Liver (tissue), 8 donors: ENCODE measurements at regions not wholly inside any gene's neighbourhood (a gene's known extent, or its start where the extent isn't known, plus 50 kb on each side); places are given as distances from the start of the nearest gene placed in this dataset.
A peak's percentile ranks its signal among the peaks of the same experiment; 100 is the strongest.

Experiments used
- DNase-seq: peaks from one replicate; pipeline ENCODE4 v3.0.0-alpha.2; 2017; ENCODE audit warnings: low spot score
- H3K27ac ChIP-seq, 2 donors: one replicate each; pipeline ENCODE4 v1.7.0; 2013; ENCODE audit warnings: inconsistent platforms in 2 of 2, low read length in 2 of 2, control low read depth in 1 of 2, low read depth in 1 of 2, mild to moderate bottlenecking in 1 of 2
- H3K27me3 ChIP-seq, 4 donors: one replicate each; pipeline versions ENCODE4 v1.6.1 to v1.7.0; 2013; ENCODE audit warnings: low read length in 3 of 4, inconsistent platforms in 1 of 4, mild to moderate bottlenecking in 1 of 4, moderate library complexity in 1 of 4; ENCODE audit not compliant: control insufficient read depth in 4 of 4, insufficient read depth in 4 of 4
- H3K36me3 ChIP-seq, 4 donors: one replicate each; pipeline versions ENCODE4 v1.6.1 to v1.7.0; 2013; ENCODE audit warnings: low read length in 3 of 4, mild to moderate bottlenecking in 3 of 4, low read depth in 1 of 4, moderate library complexity in 1 of 4; ENCODE audit not compliant: control insufficient read depth in 4 of 4, insufficient read depth in 3 of 4
- H3K4me1 ChIP-seq, 4 donors: one replicate each; pipeline versions ENCODE4 v1.6.1 to v1.7.0; 2013; ENCODE audit warnings: low read length in 3 of 4, mild to moderate bottlenecking in 3 of 4, moderate library complexity in 1 of 4; ENCODE audit not compliant: control insufficient read depth in 4 of 4, insufficient read depth in 4 of 4
- H3K4me3 ChIP-seq, 3 donors: one replicate each; pipeline versions ENCODE4 v1.6.1 to v1.7.0; 2013; ENCODE audit warnings: low read length in 3 of 3, control low read depth in 1 of 3, low read depth in 1 of 3, mild to moderate bottlenecking in 1 of 3
- H3K9ac ChIP-seq, 2 donors: one replicate each; pipeline ENCODE4 v1.7.0; 2013; ENCODE audit warnings: low read length in 2 of 2, mild to moderate bottlenecking in 2 of 2, moderate library complexity in 2 of 2, control low read depth in 1 of 2, low read depth in 1 of 2
- H3K9me3 ChIP-seq, 4 donors: one replicate each; pipeline versions ENCODE4 v1.6.1 to v1.7.0; 2013; ENCODE audit warnings: low read length in 3 of 4; ENCODE audit not compliant: control insufficient read depth in 4 of 4
- ATF3 ChIP-seq: IDR thresholded peaks from 2 replicates; pipeline ENCODE4 v1.6.1; 2016; ENCODE audit warnings: antibody characterized with exemption
- CTCF ChIP-seq: fragments of 150-350 bp; IDR thresholded peaks from 2 replicates; pipeline ENCODE4 v1.5.1; 2017; ENCODE audit warnings: improper control_type of control experiment, low read depth, low read length; ENCODE audit not compliant: missing input control
- EGR1 ChIP-seq, 2 donors: IDR thresholded peaks; 2 replicates each; pipeline ENCODE4 v1.6.1; 2016 to 2018; ENCODE audit warnings: antibody characterized with exemption in 2 of 2, low read depth in 2 of 2
- FOXA1 ChIP-seq: IDR thresholded peaks from 2 replicates; pipeline ENCODE4 v1.6.1; 2016; ENCODE audit warnings: antibody characterized with exemption
- FOXA2 ChIP-seq: IDR thresholded peaks from 2 replicates; pipeline ENCODE4 v1.6.1; 2016; ENCODE audit warnings: antibody characterized with exemption
- HNF4A ChIP-seq, 2 donors: conservative IDR thresholded peaks; 2 replicates each; pipeline ENCODE4 v1.6.1; 2016; ENCODE audit warnings: antibody characterized with exemption in 2 of 2, mild to moderate bottlenecking in 2 of 2
- HNF4G ChIP-seq: IDR thresholded peaks from 2 replicates; pipeline ENCODE4 v1.6.1; 2016; ENCODE audit warnings: antibody characterized with exemption
- JUND ChIP-seq, 2 donors: IDR thresholded peaks; 2 replicates each; pipeline ENCODE4 v1.6.1; 2016; ENCODE audit warnings: antibody characterized with exemption in 2 of 2
- MAX ChIP-seq: IDR thresholded peaks from 2 replicates; pipeline ENCODE4 v1.6.1; 2016; ENCODE audit warnings: antibody characterized with exemption
- NR2F2 ChIP-seq: IDR thresholded peaks from 2 replicates; pipeline ENCODE4 v1.6.1; 2016; ENCODE audit warnings: antibody characterized with exemption
- RAD21 ChIP-seq, 2 donors: IDR thresholded peaks; 2 replicates each; pipeline ENCODE4 v1.6.1; 2016; ENCODE audit warnings: antibody characterized with exemption in 2 of 2, mild to moderate bottlenecking in 2 of 2
- REST ChIP-seq: IDR thresholded peaks from 2 replicates; pipeline ENCODE4 v1.6.1; 2016; ENCODE audit warnings: antibody characterized with exemption, mild to moderate bottlenecking
- RXRA ChIP-seq, 2 donors: IDR thresholded peaks; 2 replicates each; pipeline ENCODE4 v1.6.1; 2017 to 2018; ENCODE audit warnings: antibody characterized with exemption in 2 of 2, mild to moderate bottlenecking in 1 of 2
- SP1 ChIP-seq: IDR thresholded peaks from 2 replicates; pipeline ENCODE4 v1.6.1; 2018; ENCODE audit warnings: antibody characterized with exemption, mild to moderate bottlenecking
- YY1 ChIP-seq: IDR thresholded peaks from 2 replicates; pipeline ENCODE4 v1.6.1; 2016; ENCODE audit warnings: antibody characterized with exemption, mild to moderate bottlenecking
- ZBTB33 ChIP-seq: IDR thresholded peaks from 2 replicates; pipeline ENCODE4 v1.6.1; 2016; ENCODE audit warnings: antibody characterized with exemption
- WGBS: extraction: QIAGEN DNeasy Blood & Tissue Kit; methylation state at CpG from one replicate; pipeline ENCODE4 v1.1.7; 2013; 5-methylcytosine and 5-hydroxymethylcytosine counted together
- donor health status: healthy.
- donor health status: healthy.
- donor health status: healthy.
- donor health status: healthy.
- donor health status: healthy.

- Histone ChIP-seq H3K4me3 (no peak overlapping the region), H3K9ac (no peak overlapping the region), H3K27me3 (no peaks in the 10 kb centered on the region), H3K27ac (no peak overlapping the region), H3K4me1 (no peaks in the 10 kb centered on the region), H3K9me3 (no peaks in the 10 kb centered on the region), H3K36me3 (no peaks in the 10 kb centered on the region)
- no peak for DNase-seq
- TF ChIP-seq ZBTB33 (no peak), RXRA (IDR thresholded peaks at IDR 0.05) (no peak), RAD21 (IDR thresholded peaks at IDR 0.05) (no peak), SP1 (no peak), MAX (no peak), HNF4A (conservative IDR thresholded peaks at IDR 0.05) (no peak), ATF3 (no peak), NR2F2 (no peak)
- 41% methylated on average over 5 of the region's 5 CpGs for WGBS
These were observed 823.3 kb downstream of the KCNJ18 start for GRCh38 chr17:22515599-22515998.

- WGBS, result 60% methylated on average over 26 of the region's 26 CpGs
- no peaks in the 10 kb centered on the region for H3K9me3 ChIP-seq
- H3K27me3 ChIP-seq, result no peaks in the 10 kb centered on the region
- no peak overlapping the region for H3K27ac ChIP-seq
- no peak overlapping the region for H3K9ac ChIP-seq
- H3K4me1 ChIP-seq, result no peaks in the 10 kb centered on the region
- H3K36me3 ChIP-seq, result no peaks in the 10 kb centered on the region
- TF ChIP-seq YY1 (no peak), FOXA1 (no peak), FOXA2 (no peak), RXRA (IDR thresholded peaks at IDR 0.05) (no peak), EGR1 (IDR thresholded peaks at IDR 0.05; ENCODE audit: low read depth in 2 of 2) (no peak)
- H3K4me3 ChIP-seq, result no peak overlapping the region
- peak; percentile 6 for DNase-seq
These were observed 824.7 kb downstream of the KCNJ18 start for GRCh38 chr17:22516861-22517636.

GRCh38 chr17:22517716-22518115, 825.4 kb downstream of the KCNJ18 start:
- DNase-seq, result no peak
- Histone ChIP-seq H3K4me1 (no peaks in the 10 kb centered on the region), H3K4me3 (no peak overlapping the region), H3K36me3 (no peaks in the 10 kb centered on the region), H3K27me3 (no peaks in the 10 kb centered on the region), H3K9ac (no peak overlapping the region), H3K9me3 (no peaks in the 10 kb centered on the region), H3K27ac (no peak overlapping the region)
- 48% methylated on average over 20 of the region's 20 CpGs for WGBS
- TF ChIP-seq SP1, result no peak
- no peak for TF ChIP-seq JUND (IDR thresholded peaks at IDR 0.05)
- TF ChIP-seq MAX, result no peak
- TF ChIP-seq EGR1 (IDR thresholded peaks at IDR 0.05; ENCODE audit: low read depth in 2 of 2), result no peak
- TF ChIP-seq FOXA2, result no peak
- TF ChIP-seq HNF4A (conservative IDR thresholded peaks at IDR 0.05), result no peak
- no peak for TF ChIP-seq YY1
- TF ChIP-seq RXRA (IDR thresholded peaks at IDR 0.05), result no peak
- no peak for TF ChIP-seq REST
- no peak for TF ChIP-seq ATF3
- no peak for TF ChIP-seq RAD21 (IDR thresholded peaks at IDR 0.05)
- TF ChIP-seq CTCF, result no peak
- no peak for TF ChIP-seq ZBTB33
- no peak for TF ChIP-seq HNF4G
